H1 (cell line): ENCODE measurements at regions not wholly inside any gene's neighbourhood (a gene's known extent, or its start where the extent isn't known, plus 50 kb on each side); places are given as distances from the start of the nearest gene placed in this dataset.

Experiments
- CTCF ChIP-seq, 3 experiments: IDR thresholded peaks; 1 replicate in 2 of 3; 2 replicates in 1 of 3; pipeline versions ENCODE4 v1.5.1 to v1.6.1; 2011; ENCODE audit warnings: low read length in 3 of 3, mild to moderate bottlenecking in 3 of 3, inconsistent platforms in 2 of 3, low read depth in 1 of 3, moderate library complexity in 1 of 3; ENCODE audit not compliant: insufficient read depth in 1 of 3; ENCODE audit errors: control extremely low read depth in 1 of 3
- TAF1 ChIP-seq: IDR thresholded peaks from 2 replicates; pipeline ENCODE4 v1.6.1; 2011; ENCODE audit warnings: mild to moderate bottlenecking, low read depth, low read length

- no peak for TF ChIP-seq TAF1
- no peak for TF ChIP-seq CTCF (IDR thresholded peaks at IDR 0.05; ENCODE audit: control extremely low read depth in 1 of 3, insufficient read depth in 1 of 3, low read depth in 1 of 3, low read length in 3 of 3)
Measured at GRCh38 chr16:26987597-26988010, 79.1 kb upstream of the C16orf82 start.
